GM19468 (cell line): ENCODE measurements at regions not wholly inside any gene's neighbourhood (a gene's known extent, or its start where the extent isn't known, plus 50 kb on each side); places are given as distances from the start of the nearest gene placed in this dataset.
A peak's percentile ranks its signal among the peaks of the same experiment; 100 is the strongest.
"Not testable (repeated sequence)": the region's sequence is repeated elsewhere in the genome, so short reads cannot be mapped to it uniquely, and the experiment has no call there.

Source experiments
- ATAC-seq: cut with Tn5 transposase; IDR thresholded peaks from one replicate; pipeline ENCODE4 v1.9.1; 2021; ENCODE audit warnings: mild to moderate bottlenecking, moderate library complexity, moderate number of reproducible peaks; ENCODE audit not compliant: unreplicated experiment; ENCODE audit errors: extremely low read depth

GRCh38 chr12:88880051-88880450, 299.8 kb upstream of the KITLG start:
- no peak for ATAC-seq

- no peak for ATAC-seq
These were observed 298.0 kb upstream of the KITLG start for GRCh38 chr12:88878295-88878694.

GRCh38 chr12:88876857-88877256, 296.6 kb upstream of the KITLG start:
- ATAC-seq, result no peak

- ATAC-seq, result peak; percentile 39
These were observed 289.9 kb upstream of the KITLG start for GRCh38 chr12:88870000-88870737.

- ATAC-seq, result no peak
These were observed 287.8 kb upstream of the KITLG start for GRCh38 chr12:88868050-88868449.

- ATAC-seq, result no peak
These were observed 287.2 kb upstream of the KITLG start for GRCh38 chr12:88867510-88867909.

GRCh38 chr12:88866881-88867280, 286.6 kb upstream of the KITLG start:
- ATAC-seq, result no peak

GRCh38 chr12:88865537-88865936, 285.3 kb upstream of the KITLG start:
- ATAC-seq, result no peak

GRCh38 chr12:88860851-88861250, 280.6 kb upstream of the KITLG start:
- no peak for ATAC-seq

GRCh38 chr12:88856201-88856600, 275.9 kb upstream of the KITLG start:
- no peak for ATAC-seq

GRCh38 chr12:88855301-88855700, 275.0 kb upstream of the KITLG start:
- no peak for ATAC-seq

- no peak for ATAC-seq
These were observed 274.0 kb upstream of the KITLG start for GRCh38 chr12:88854260-88854659.

GRCh38 chr12:88847246-88847645, 267.0 kb upstream of the KITLG start:
- ATAC-seq, result not testable (repeated sequence)

- ATAC-seq, result no peak
These were observed 264.2 kb upstream of the KITLG start for GRCh38 chr12:88844426-88844825.

- ATAC-seq, result no peak
These were observed 262.0 kb upstream of the KITLG start for GRCh38 chr12:88842314-88842713.

GRCh38 chr12:88839486-88839885, 259.2 kb upstream of the KITLG start:
- ATAC-seq, result no peak

- no peak for ATAC-seq
These were observed 255.9 kb upstream of the KITLG start for GRCh38 chr12:88836156-88836555.

GRCh38 chr12:88834226-88834625, 254.0 kb upstream of the KITLG start:
- ATAC-seq, result no peak

- ATAC-seq, result no peak
These were observed 253.4 kb upstream of the KITLG start for GRCh38 chr12:88833641-88834116.

- not testable (repeated sequence) for ATAC-seq
These were observed 248.3 kb upstream of the KITLG start for GRCh38 chr12:88828537-88828936.

GRCh38 chr12:88820012-88820411, 239.7 kb upstream of the KITLG start:
- no peak for ATAC-seq

- no peak for ATAC-seq
These were observed 235.9 kb upstream of the KITLG start for GRCh38 chr12:88816201-88816600.
